ENCODE measurements at regions not wholly inside any gene's neighbourhood (a gene's known extent, or its start where the extent isn't known, plus 50 kb on each side); places are given as distances from the start of the nearest gene placed in this dataset.

- TF ChIP-seq POLR2AphosphoS5 (IDR thresholded peaks at IDR 0.05; ENCODE audit: low read depth) (no peak), CTCF (IDR thresholded peaks at IDR 0.05; ENCODE audit: insufficient read depth, low read length) (no peak), REST (IDR thresholded peaks at IDR 0.05; ENCODE audit: insufficient replicate concordance, low read depth) (no peak)
Measured at GRCh38 chr5:90265545-90265857, 144.1 kb downstream of the CETN3 start.
